ENCODE measurements at regions not wholly inside any gene's neighbourhood (a gene's known extent, or its start where the extent isn't known, plus 50 kb on each side); places are given as distances from the start of the nearest gene placed in this dataset.

DNA sequence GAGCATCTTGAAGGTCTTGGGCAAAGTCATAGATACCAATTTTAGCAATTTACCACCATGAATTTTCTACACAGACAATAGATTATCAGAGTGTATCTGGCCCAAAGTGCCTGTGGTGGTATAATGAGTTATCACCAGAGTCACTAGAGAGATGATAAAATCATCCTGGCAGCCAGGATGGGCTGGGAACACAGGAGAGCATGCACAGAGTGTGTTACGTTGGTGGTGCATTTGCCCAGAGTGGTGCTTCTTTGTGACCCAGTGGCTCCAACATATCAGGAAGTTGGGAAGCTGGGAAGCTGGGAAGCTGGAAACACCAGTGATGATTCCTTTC is 236.7 kb upstream of the PROX1 start:
- TF ChIP-seq, protein P1, sequence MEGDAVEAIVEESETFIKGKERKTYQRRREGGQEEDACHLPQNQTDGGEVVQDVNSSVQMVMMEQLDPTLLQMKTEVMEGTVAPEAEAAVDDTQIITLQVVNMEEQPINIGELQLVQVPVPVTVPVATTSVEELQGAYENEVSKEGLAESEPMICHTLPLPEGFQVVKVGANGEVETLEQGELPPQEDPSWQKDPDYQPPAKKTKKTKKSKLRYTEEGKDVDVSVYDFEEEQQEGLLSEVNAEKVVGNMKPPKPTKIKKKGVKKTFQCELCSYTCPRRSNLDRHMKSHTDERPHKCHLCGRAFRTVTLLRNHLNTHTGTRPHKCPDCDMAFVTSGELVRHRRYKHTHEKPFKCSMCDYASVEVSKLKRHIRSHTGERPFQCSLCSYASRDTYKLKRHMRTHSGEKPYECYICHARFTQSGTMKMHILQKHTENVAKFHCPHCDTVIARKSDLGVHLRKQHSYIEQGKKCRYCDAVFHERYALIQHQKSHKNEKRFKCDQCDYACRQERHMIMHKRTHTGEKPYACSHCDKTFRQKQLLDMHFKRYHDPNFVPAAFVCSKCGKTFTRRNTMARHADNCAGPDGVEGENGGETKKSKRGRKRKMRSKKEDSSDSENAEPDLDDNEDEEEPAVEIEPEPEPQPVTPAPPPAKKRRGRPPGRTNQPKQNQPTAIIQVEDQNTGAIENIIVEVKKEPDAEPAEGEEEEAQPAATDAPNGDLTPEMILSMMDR (conservative IDR thresholded peaks at IDR 0.05): no peak
- no peak for TF ChIP-seq ZFX (IDR thresholded peaks at IDR 0.05)
